Right hindlimb (tissue), 1 donor: ENCODE measurements at regions not wholly inside any gene's neighbourhood (a gene's known extent, or its start where the extent isn't known, plus 50 kb on each side); places are given as distances from the start of the nearest gene placed in this dataset.

Experiments used
- DNase-seq: peaks from one replicate; pipeline ENCODE4 v3.0.0-alpha.2; 2018

DNA sequence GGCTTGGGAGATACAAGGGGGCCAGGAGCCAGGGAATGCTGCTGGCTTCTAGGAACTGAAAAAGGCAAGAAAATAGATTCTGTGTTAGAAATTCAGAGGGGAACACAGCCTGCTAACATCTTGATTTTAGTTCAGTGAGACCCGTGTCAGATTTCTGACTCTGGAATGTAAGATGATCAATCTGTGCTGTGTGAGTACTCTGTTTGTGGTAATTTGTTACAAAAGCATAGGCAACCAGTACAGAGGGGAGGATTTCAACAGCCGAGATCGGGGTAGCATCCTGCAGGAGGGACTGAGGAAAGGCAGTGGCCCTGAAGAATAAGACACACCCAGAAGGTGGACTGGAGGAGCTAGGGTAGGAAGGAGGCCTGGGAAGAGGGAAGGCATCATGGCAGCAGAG lies 410.0 kb upstream of the CCDC196 start:
- no peak for DNase-seq

DNA sequence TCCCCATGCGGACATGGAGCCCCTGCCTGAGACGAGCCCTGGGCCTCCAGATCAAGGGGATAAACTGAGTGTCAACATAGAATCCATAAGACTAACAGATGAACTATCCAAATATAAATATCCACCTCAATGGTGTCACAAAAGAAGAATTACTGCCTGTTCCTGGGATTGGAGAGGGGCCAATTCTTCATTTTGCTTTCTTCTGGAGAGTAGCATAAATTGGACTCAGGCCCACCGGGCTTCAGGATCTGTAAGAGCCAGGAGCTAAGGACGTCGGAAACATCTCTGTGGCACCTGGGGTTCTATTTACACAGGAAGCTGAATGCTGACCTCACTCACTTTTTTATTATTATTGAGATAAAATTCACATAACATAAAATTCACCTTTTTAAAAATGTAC lies 408.2 kb upstream of the CCDC196 start:
- DNase-seq, result no peak

DNA sequence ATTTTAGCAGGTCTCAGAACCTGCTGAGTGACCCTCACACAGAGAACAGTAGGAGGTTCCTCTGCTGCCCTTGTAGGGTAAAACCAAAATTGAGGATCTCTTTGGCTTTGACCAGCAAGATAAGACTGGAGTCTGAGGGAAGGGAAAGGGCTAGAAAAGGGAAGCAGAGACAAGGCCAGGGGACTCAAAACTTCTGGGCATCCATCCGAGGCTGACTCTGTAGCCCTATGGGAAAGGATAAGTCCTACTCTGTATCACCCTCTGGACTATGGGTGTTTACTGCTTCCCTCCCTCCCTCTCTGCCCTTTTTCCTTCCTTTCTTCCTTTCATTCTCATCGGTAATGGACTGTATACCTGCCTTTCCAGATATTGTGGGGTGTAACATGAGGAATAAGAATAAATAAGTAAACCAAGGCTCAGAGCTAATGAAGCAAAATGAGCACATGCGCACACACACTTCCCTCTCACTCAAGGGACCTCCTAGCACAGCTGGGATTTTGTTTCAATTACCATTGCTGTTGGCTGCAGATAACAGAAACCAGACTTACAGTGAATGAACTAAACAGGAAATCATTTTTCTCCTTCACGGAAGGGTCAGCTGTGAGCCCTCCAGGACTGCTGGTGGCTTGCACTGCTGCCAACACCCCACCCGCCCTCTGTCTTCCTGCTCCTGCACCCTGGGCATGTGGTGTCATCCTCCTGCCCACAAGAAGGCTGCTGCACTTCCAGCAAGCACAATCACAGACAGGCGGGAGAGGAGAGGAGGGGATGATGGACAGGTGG lies 404.4 kb upstream of the CCDC196 start:
- DNase-seq, result no peak

DNA sequence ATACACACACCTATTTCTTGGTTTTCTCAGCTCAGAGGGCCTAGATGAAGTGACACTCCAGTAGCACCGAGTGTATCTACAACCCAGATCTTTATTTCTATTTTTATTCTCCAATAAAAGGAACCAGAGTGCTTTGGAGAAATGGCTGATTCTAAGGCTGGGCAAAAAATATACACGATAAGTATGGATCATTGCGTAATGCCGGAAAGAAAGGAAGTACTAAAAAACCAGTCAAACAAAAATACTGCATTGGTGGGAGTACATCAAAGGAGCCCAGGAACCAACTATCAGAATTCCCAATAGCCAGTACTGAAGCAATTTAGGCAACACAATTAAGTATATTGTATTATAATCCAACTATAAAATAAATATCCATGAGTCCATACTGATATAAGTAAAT lies 400.9 kb upstream of the CCDC196 start:
- DNase-seq, result no peak

DNA sequence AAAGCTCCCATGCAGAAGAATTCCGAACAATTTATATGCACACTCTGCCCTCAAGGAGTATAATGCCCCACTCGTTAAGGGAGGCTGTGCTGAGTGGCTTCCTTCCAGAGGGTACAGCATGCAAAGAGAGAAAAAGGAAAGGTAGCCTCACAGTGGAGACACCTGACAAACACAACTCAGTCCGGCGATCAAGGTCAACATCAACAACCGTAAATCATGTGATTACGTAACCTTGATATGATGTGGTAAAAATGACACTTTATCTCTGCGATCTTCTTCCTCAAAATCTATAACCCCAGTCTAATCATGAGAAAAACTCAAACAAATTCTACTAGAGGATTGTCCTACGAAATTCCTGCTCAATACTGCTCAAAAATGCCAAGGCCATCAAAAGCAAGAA lies 400.5 kb upstream of the CCDC196 start:
- no peak for DNase-seq

DNA sequence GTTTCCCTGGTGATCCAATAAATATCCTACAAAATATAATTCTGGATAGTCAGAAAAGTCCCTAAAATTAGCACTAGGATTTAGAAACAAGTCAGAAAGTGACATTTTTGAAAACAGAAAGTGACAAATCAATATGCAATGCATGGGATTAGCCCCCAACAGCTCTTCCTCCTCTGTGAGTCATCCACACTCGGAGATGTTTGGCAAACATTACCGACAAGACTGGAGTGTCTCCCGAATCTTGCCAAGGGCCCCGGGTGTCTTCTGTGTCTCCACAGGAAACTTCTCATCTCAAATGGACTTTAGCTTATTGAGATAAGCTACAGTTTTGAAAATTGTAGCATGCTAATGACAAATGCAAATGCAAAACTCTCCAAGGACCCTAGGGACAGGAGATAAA lies 398.9 kb upstream of the CCDC196 start:
- no peak for DNase-seq

DNA sequence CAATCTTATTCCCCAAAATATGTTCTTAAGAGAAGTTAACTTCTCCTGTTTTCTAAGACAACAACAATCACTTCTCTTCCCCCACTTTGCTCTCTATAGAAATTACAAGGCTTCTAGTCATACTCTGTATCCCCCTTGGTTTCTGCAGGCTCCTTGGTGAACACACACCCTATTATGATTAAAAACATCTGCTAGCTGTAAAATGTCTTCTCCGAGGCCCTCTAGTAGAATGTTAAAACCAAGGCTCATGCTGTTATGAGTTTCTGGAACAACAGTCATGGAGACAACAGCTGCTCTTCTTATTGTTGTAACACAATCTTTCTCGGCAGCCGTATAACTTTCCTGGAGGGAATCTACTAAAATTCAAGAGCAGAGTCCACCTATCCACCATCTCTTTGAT lies 397.5 kb upstream of the CCDC196 start:
- no peak for DNase-seq

DNA sequence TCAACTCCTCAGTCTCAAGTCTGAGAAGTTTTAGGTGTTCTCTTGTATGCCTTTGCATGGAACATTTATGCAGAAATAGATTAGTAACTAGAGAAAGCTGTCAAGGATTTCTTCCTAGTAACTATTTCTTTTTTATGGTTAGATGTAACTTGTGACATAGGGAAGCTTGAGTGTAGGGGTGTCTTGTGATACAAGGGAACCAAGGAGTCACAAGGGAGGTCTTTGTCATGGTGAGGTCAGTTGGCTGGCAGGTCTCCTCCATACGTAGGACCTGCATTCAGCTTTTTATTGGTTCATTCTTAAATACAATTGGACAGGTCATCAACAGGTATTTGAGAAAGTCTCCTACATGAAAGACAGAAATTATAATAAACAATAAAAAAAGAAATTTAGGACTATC lies 394.0 kb upstream of the CCDC196 start:
- no peak for DNase-seq

DNA sequence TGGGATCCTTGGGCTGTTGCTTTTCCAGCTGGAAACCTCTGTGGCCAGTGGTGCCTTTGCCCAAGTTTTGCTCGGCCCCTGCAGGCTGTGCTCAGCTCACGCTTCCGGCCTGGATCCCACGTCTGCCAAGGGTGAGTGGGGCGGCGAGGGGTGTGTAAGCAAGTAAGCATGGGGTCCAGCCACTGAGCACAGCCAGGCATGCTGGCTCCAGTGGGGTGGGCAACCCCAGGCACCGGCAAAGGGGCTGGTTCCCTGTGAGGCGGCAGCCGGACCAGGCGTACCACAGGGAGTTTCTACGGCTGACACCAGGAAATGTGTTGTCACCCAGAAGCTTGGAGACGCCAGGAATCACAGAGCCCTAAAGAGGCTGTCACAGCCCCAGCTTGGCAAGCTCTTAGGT lies 393.4 kb upstream of the CCDC196 start:
- no peak for DNase-seq

DNA sequence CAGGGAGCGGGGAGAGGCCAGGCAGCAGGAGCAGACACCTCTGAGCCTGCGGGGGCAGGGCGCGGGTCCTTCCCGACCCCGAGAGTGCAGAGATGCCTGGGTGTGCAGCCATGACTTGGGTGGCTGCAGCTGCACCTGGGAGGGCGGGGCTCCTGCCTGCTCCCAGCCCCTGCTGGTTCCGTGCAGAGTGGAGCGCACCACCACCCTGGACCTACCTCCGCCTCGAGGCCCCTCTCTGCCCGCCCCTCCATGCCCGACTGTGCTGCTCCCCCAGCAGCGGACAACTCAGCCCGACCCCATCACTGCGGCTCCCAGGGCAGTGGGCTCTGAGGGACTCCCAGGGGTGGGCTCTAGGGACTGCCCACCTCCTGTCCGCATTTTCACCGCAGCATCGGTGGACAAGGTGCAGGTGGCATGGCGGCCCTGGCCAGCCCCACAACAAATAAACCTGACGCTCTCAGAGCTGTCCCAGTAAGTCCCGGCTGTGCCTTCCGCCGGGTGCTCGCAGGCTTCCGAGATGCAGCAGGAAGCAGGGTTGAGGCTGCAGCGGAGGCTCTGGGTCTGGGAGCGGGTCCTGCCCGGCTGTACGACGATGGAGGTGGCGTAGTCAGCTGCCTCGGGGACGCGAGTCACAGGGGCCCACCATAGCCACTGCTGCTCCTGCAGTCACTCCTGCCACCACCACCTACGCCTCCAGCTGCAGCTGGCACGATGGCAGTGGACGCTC lies 392.0 kb upstream of the CCDC196 start:
- DNase-seq, result no peak

DNA sequence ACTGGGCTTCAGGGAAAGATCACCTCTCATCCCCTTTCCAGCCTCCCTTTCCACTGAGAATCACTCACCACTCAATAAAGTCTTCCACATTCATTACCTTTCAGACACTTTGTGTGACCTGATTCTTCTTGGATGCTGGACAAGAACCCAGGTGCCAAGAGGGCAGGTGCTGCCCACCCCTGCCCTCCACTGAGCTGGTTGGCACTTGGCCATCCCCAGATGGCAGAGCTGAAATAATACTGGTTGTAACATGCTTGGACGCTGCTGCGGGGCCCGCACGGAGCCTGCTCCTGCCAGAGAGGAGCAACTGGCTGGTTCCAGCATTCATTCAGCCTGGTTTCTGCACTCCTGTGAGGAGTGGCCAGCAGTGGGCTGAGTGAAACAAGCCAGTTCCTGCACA lies 386.7 kb upstream of the CCDC196 start:
- DNase-seq, result no peak

DNA sequence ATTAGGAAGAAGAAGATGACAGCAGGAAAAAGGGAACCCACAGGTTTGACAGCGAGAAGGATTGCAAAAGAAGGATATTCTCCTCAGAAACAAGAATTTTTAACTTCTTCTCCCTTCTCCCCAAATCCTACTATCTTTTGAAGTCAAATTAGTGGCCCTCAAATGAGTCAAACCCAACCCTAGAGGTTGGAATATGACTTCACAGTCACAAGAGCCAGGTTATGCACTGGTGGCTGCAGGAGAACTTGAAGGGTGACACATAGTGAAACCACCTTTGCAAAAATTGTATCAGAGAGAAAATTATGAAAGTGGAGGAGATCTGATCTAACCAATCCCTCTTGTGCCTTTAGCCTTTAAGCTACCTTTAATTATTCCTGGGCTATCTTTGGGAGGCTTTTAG lies 386.2 kb upstream of the CCDC196 start:
- DNase-seq, result no peak

DNA sequence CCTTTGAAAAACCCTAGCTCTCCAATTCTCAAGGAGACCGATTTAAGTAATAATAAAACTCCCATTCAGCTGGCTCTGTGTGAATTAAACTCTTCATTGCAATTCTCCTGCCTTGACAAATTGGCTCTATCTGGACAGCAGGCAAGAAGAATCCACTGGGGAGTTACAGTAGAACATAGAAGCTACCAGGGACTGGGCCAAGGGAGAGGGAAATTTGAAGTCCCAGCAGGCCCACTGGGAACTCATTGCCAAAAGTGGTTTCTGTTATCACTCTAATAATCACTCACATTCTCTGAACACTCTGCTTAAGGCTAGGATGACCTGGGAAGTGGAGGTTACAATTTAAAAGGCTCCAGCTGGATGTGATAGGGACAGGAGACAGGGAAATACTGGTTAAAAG lies 384.5 kb upstream of the CCDC196 start:
- no peak for DNase-seq

DNA sequence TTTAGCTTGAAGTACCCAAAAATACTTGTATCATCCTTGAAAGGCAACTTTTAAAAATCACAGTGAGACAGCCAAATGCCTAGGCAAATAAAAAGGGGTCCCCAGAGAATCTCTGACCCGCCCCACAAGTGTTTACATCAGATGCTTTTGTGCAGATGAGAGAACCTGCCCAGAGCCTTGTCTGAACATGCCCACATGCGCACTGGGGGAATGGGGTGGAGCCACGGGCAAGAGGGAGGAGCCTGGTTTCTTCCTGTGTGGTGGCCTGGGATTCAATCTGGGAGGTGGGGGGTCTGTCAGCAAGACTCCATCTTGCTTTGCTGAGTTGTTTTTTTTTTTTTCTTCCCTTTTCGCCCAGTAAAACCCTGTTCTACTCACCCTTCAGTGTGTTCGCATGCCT lies 381.7 kb upstream of the CCDC196 start:
- no peak for DNase-seq

DNA sequence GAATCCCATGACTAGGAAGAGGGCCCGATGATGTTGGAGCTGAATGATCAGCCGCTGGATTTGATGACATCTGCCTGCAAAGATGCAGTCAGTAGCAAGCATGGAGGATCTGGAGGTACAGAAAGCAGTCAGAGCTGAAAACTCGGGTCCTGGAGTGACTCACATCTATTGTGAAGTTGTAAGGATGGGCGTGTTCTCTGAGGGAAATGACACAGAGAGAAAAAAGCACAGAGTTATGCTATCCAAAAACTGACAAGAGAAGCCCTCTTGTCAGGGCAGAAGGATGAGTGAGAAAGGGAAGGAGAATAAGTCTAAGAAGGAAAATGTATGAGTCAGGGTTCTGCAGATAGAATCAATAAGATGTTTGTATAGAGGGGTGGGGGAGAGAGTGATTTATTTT lies 380.4 kb upstream of the CCDC196 start:
- no peak for DNase-seq

DNA sequence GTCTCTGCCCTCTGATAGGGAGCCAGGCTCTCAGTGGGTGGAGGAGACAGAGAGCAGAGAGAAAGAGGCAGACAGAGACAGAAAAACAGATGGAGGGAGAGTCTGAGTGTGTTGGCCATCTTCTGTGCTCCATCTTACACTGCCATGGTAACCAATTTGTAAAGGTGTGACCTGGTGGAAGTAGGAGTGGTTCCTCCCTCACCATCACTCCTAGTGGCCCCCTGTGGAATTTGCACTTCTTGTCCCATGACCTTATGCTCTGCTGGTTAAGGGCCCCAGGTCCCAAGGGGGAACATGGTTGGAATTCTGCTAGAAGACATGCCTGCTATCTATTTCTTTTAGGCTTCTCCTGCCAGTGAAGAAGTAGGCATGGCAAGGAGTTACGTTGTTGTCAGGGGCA lies 376.7 kb upstream of the CCDC196 start:
- no peak for DNase-seq

DNA sequence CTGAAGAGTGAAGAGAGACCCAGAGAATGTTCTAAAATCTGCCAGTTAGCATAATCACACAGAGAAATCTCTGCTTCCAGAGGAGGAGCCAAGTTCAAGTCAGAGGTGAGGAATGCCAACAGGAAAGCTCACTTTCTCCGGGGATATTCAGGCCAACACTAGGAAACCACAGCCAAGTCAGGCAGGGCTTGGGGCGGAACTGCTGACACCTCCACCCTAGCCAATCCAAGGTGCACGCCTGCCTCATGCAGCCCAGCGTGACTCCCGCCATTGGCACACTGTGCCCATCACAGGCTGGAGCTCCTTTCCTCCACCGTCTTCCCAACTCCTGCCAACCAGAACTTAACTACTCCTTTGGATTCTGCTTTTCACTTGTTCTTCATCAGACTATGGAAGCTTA lies 374.3 kb upstream of the CCDC196 start:
- DNase-seq, result no peak

DNA sequence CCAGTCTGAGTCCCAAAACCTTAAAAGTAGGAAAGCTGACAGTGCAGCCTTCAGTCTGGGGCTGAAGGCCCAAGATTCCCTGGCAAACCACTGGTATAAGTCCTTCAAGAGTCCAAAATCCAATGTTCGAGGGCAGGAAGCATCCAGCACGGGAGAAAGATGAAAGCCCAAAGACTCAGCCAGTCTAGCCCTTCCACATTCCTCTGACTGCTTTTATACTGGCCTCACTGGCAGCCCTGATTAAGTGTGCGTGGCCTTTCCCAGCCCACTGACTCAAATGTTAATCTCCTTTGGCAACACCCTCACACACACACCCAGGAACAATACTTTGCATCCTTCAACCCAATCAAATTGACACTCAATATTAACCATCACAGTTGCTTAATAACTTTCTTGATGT lies 372.1 kb upstream of the CCDC196 start:
- DNase-seq, result no peak

DNA sequence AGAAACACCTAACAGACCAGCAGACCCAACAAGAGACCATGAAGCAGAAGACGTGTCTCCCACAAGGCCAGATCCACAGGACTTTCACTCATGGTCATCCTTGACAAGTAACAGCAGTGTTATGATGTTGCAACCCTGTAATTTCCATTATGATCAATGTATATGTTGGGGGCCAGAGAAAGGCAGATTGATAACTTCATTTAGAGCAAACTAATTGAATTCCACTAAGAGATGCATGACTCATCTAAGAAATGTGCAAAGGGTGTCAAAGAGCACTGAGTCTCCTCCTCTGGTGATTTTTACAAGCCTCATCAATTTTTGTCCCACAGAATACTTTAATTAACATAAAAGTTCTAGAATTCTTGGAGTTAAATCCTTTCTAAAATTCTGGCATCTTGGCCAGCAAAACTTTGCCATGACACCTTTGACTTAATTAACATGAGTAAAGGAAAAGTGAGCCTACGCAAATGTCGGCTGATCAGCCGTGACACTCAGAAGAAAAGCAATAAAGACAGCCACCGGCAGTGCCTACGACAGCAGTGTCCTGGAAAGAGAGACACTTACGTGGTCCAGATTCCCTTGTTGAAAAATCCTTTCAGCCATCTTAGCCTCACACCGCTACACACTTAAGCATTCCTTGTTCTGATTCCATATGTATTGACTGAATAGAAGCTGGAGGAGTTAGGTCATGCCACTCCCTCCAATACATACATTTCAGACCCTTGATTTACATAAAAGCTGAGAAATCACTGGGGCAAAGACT lies 370.2 kb upstream of the CCDC196 start:
- no peak for DNase-seq

DNA sequence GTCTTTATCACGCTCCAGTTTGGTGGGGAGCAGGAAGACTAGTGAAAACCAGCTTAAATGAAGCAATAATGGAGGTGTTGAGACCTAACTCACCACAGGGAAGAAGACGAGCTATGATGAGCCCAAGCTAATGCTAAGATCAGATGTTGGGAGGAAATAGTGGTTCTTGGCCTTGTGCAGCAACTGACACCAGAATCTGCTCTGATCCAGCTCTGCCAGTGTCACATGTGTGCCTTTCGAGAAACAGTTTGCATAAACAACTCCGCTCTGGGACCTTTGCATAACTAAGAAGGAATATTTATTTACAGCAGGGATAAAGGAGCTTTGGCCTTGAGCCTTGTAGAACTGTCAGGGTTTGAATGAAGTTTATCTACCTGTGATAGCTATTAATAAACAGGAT lies 369.4 kb upstream of the CCDC196 start:
- no peak for DNase-seq

DNA sequence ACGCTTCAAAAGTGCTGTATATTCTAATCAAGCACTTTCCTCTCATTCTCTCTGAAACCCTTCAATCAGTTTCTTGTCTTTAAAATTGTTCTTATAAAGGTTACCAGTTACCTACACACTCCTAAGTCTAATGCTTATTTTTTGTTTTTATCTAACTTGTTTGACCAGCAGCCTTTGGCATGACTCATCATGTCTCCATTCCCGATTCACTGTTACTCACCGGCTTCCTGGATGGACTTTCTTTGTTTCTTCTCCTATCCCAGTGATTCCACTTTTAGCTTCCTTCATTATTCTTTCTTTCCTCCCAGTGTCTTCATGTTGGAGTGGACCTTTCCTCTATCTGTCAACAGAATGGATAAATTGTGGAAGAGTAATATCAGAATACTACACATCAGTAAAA lies 368.6 kb upstream of the CCDC196 start:
- no peak for DNase-seq

DNA sequence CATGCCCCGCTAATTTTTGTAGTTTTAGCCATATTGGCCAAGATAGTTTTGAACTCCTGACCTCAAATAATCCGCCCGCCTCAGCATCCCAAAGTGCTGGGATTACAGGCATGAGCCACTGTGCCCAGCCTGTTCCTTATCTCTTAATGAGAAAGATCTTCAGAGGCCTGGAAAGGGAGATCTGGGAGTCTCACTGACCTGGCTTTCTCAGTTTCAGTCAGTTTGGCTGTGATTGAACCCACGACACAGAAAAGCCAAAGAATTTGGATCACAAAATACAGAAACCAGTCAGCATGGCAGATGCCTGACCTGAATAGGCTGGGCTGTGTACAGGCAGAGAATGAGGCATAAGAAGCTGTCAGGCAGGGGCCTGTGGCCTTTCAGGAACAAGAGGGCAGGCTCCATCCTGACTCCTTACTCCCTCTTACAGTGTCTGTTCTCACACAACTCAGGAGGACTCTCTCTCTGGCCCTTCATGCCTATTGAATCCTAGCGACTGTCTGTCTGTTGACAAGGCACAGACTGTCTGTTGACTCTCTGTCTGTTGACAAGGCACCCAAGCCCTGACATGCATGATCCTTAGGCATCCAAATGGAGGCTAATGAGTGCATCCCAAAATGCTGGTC lies 366.5 kb upstream of the CCDC196 start:
- DNase-seq, result no peak

DNA sequence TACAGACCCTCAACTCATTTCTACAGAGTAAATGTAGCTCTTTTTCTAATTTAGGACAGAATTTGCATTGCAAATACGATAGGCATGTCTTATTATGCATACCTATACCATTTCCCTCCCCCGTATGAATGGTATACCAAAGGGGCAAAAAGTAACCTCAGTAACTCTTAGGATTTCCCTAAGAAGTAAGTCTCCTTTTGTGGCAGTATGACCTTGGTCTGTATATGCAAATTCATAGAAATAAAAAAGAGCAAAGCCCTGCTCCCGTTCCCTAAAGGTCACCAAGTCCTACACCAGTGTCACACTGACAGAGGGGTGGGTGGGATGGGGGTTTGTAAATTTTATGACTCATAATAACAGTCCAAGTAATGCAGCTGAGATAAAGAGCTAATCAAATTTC lies 365.8 kb upstream of the CCDC196 start:
- DNase-seq, result no peak

DNA sequence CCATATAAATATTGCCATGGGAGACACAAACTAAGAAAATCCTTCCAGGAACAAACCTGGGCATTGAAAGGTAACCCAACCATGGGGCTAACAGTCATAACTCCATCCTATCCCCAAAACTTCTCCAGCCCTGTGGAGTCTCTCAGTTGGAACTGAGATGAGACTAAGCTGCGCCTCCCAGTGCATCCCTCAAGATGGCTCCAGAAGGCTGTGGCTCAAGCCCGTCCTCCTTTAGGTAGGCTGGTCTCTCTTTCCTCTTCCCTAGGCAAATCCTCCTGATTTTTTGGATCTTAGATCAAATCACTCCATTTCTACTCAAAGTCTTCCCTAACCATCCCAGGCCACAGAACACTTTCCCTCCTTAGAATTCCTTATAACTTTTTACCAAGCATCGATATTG lies 364.3 kb upstream of the CCDC196 start:
- DNase-seq, result no peak
